ENCODE measurements at regions not wholly inside any gene's neighbourhood (a gene's known extent, or its start where the extent isn't known, plus 50 kb on each side); places are given as distances from the start of the nearest gene placed in this dataset.

GRCh38 chr5:174558190-174558589, 166.2 kb upstream of the MSX2 start:
- Histone ChIP-seq H2AFZ (ENCODE audit: control insufficient read depth, low read depth, low read length) (no peak overlapping the region), H3K27ac (ENCODE audit: control insufficient read depth, insufficient read depth) (no peak overlapping the region), H3K79me2 (ENCODE audit: control insufficient read depth, insufficient read depth, low read length) (no peaks in the 10 kb centered on the region), H3K4me1 (ENCODE audit: control insufficient read depth, insufficient read depth, low read length) (no peaks in the 10 kb centered on the region), H3K27me3 (replicated peaks in 1 of 2; ENCODE audit: control insufficient read depth in 2 of 2, insufficient read depth in 2 of 2, low read length in 1 of 2) (no peaks in the 10 kb centered on the region), H3K4me3 (no peak overlapping the region), H3K9ac (ENCODE audit: control insufficient read depth, insufficient read depth, low read length) (no peak overlapping the region), H3K4me2 (ENCODE audit: control insufficient read depth, insufficient read depth) (no peak overlapping the region), H3K9me3 (replicated peaks; ENCODE audit: control insufficient read depth, insufficient read depth, low read length) (no peaks in the 10 kb centered on the region), H4K20me1 (ENCODE audit: control insufficient read depth, insufficient read depth) (no peaks in the 10 kb centered on the region), H3K36me3 (ENCODE audit: control insufficient read depth in 2 of 2, insufficient read depth in 2 of 2, low read length in 1 of 2) (no peaks in the 10 kb centered on the region)
- no TSS peak for BruUV-seq (replicated peaks)
- FAIRE-seq (no peak), DNase-seq (ENCODE audit: low read depth, low spot score) (no peak), ATAC-seq (no peak)
- TF ChIP-seq RB1 (IDR thresholded peaks at IDR 0.05; ENCODE audit: borderline replicate concordance): no peak
- no peak for TF ChIP-seq ZNF207 (IDR thresholded peaks at IDR 0.05; ENCODE audit: borderline replicate concordance)
- no peak for TF ChIP-seq SUPT20H (IDR thresholded peaks at IDR 0.05; ENCODE audit: borderline replicate concordance, control insufficient read depth, low read depth, low read length)
- no peak for TF ChIP-seq FOS (IDR thresholded peaks at IDR 0.05; ENCODE audit: borderline replicate concordance, extremely low read depth, insufficient read length)
- no peak for TF ChIP-seq TCF7 (IDR thresholded peaks at IDR 0.05; ENCODE audit: borderline replicate concordance)
- TF ChIP-seq SIX5 (IDR thresholded peaks at IDR 0.05; ENCODE audit: low read depth, low read length, severe bottlenecking): no peak
- no peak for TF ChIP-seq CREM (IDR thresholded peaks at IDR 0.05; ENCODE audit: low read depth)
- TF ChIP-seq ZBTB4 (CRISPR knock-in tag; IDR thresholded peaks at IDR 0.05): no peak
- TF ChIP-seq TCF12 (IDR thresholded peaks at IDR 0.05; ENCODE audit: low read depth, low read length): no peak
- no peak for TF ChIP-seq RCOR1 (conservative IDR thresholded peaks at IDR 0.05; ENCODE audit: low read depth, low read length)
- TF ChIP-seq SMAD1 (IDR thresholded peaks at IDR 0.05; ENCODE audit: low read depth, partially characterized antibody): no peak
- TF ChIP-seq SMARCA5 (IDR thresholded peaks at IDR 0.05): no peak
- ChIA-PET POLR2A (no interaction called here), CTCF (no interaction called here), SMC1A (ENCODE audit: uncharacterized antibody, unreplicated experiment) (no interaction called here), RAD21 (ENCODE audit: unreplicated experiment) (no interaction called here)
- in situ Hi-C loops (cut with MboI) (no loop called here), intact Hi-C loops (cut with micrococcal nuclease; ENCODE audit: unreplicated experiment) (no loop called here)
- 17% methylated on average over 1 of the region's 1 CpG for WGBS (ENCODE audit: insufficient coverage, insufficient replicate concordance, low lambda C conversion rate, missing lambda C conversion rate)

Measured in GM12878 (cell line).